Stimulated activated naive CD8-positive, alpha-beta T cell treated with anti-CD3 and anti-CD28 coated beads, Interleukin-15, Interleukin-2, amounts not matched to agents 100 U/mL and 50 U/mL, for 24 hours (primary cell): ENCODE measurements at regions not wholly inside any gene's neighbourhood (a gene's known extent, or its start where the extent isn't known, plus 50 kb on each side); places are given as distances from the start of the nearest gene placed in this dataset.

ENCODE experiments used
- ATAC-seq: fragments of 150-1000 bp; cut with Tn5 transposase; one replicate; pipeline ENCODE4 v1.10.0; 2021
- DNase-seq: peaks from one replicate; pipeline ENCODE4 v3.0.0; 2021

- no peak for DNase-seq
These were observed 407.3 kb downstream of the MATN1 start for GRCh38 chr1:30316056-30316455.

DNA sequence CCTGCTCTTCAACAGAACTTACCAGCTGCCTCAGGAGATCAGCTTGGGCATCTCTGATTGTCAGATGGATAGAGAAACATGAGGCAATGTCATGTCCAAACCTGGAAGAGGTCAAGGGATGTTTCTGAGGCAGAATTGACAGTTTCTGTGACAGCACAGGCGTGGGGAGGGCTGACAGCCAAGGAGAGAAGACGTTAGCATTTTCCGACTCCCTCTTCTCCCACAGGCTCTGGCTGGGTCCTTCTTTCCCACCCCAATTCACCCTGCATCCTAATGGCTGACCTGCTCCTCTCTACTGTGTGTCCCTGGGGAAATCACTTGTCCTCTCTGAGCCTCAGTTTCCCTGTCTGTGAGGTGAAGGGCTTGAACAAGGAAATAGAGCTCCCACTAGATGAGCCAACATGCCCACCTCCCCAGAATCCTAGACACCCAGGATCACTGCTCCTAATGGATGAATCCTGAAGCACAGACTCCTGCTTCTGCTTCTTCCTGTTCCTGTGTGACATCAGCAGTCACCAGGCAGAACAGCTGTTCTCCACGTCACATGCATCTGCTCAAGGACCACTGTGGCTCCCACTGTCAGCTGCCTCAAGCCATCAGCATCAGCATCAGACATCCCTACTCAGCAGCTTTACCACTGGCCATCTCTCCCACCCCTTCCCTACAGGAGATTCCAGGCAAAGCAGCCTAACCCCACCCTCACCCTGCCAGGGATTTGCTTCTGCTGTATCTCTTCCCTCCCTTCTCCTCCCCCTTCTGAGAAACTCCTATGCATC, 408.0 kb downstream of the MATN1 start:
- no peak for ATAC-seq
- no peak for DNase-seq

More at GRCh38 chr1:30316056-30316455, 407.3 kb downstream of the MATN1 start:
- no peak for ATAC-seq

DNA sequence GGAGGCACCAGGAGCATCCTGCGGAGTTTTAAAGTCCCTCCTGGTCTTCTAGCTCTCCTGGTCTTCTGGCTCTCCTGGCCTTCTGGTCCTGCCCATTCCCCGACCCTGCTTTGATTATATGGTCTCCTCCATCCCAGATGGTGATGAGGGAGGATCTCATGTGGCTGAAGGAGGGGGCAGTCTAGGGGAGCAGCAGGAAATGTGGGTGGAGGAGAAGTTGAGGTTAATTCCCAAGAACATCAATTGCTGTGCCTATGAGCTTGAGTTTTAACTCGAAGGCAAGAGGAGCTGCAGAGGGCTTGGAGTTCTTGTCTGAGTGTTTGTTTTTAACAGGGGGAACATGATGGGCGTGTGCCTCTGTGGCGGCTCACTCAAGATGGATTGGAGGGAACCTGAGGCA, 408.8 kb downstream of the MATN1 start:
- ATAC-seq (no peak), DNase-seq (no peak)

DNA sequence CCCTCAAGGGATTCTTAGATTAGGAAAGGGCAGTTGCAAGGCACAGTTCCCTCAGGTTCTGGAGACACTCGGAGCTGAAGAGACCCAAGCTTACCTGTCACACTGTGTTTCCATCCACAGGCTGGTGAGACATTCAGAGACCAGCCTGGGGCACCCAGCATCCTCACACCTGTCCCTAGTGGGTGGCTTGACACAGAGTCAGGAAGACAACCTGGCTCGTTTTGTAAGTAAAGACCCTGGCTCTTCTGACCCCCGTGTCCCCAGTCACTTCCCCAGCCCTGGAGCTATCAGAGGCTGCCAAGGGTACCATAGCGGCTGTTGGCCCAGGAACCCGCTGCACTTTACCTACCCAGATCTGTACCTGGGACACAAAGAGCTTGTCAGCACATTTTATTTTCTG, 409.8 kb downstream of the MATN1 start:
- DNase-seq (no peak), ATAC-seq (no peak)

DNA sequence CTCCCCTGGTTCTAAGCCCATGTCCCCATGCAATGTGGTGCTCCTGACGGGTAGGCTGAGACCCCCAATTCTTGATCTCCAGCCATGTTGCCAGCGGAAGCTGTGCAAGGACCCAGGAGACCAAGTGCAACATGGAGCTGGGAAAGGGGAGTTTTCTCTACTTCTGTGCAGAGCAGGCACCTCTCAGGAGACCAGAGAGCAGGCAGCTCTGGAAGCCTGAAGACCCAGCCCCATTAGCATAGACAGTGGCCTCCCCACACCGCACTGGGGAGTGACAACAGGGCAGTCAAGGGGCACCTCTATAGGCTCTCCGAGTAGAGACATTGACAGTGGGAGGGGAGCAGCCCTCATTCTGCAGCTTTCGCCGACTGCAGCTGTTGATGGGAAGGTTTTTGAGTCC, 410.2 kb downstream of the MATN1 start:
- ATAC-seq (no peak), DNase-seq (no peak)

DNA sequence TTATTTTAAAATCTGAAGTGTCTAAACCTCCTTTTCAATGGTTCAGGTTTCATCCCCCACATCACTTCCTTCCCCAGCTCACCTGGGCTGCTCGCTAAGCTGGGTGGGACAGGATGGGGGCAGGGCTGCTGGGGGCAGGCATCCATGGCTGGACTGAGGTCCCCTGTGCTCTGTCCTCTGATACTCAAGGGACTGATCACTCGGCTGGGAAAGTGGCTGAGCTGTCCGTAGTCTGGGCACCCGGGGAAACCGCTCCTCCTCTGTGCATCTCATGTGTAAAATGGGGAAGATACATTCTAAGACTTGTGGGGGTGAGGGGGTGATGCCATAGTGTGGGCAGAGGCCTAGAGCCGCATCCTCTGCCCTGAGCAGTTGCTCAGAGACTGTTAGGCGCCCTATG, 411.2 kb downstream of the MATN1 start:
- ATAC-seq, result no peak
- no peak for DNase-seq

DNA sequence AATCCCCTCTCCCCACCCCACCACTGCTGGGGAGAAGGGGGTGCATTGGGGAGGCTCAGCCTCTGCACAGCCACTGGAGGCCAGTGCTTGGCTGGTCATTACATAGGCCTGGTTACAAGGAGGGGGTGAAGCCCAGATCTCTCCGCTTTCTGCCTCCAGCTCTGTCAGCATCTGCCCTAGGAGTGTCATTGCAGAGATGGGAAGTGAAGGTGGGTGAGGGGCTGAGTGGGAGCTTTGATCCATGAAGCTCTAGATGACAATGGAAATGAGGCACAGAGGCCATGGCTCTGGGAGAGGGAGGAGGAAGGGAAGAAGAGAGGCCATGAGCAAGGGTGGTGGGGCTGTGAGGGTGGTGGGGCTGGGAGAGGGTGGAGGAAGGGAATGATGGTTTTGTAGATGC, 411.6 kb downstream of the MATN1 start:
- no peak for ATAC-seq
- no peak for DNase-seq

- ATAC-seq, result no peak
- no peak for DNase-seq
These were observed 412.2 kb downstream of the MATN1 start for GRCh38 chr1:30310966-30311742.

DNA sequence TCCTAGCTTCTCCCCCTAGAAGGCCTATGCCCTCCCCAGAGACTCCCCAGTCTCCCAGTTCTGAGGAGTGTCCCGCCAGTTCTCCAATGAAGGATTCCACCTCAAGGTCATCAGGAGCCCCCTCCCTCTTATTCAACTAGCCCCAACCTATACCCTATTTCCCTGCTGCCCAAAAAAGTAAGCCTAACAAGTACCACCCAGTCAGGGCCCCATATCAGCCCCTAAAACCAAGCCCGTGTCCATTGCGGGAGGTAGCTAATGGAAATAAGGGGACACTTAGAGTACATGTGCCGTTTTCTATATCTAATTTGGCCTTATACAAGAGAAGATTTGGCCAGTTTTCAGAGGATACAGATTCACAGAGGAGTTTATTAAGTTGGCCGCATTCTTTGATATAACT, 416.2 kb downstream of the MATN1 start:
- no peak for ATAC-seq
- DNase-seq, result no peak

- DNase-seq (no peak), ATAC-seq (no peak)
These were observed 417.9 kb downstream of the MATN1 start for GRCh38 chr1:30305519-30305918.

DNA sequence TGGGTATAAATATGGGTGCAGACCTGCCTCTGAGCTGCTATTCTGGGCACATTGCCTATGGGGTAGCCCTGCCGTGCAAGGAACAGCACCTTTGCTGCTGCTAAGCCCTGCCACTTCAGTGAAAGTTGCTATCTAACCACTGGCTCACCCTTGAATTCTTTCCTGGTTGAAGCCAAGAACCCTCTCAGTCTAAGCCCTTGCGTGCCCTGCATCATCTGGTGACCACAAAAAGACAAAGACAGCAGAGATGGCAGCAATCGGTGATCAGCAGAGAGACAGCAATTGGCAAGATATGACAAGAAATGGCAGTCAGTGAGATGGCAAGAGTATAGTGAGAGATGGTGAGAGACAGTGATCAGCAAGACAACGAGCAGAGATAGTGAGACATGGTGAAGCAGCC, 418.3 kb downstream of the MATN1 start:
- ATAC-seq (no peak), DNase-seq (no peak)

GRCh38 chr1:30304080-30304479, 419.3 kb downstream of the MATN1 start:
- ATAC-seq (no peak), DNase-seq (no peak)

- DNase-seq, result no peak
- ATAC-seq, result no peak
These were observed 420.0 kb downstream of the MATN1 start for GRCh38 chr1:30303387-30303786.

- ATAC-seq (no peak), DNase-seq (no peak)
These were observed 420.5 kb downstream of the MATN1 start for GRCh38 chr1:30302858-30303257.

DNA sequence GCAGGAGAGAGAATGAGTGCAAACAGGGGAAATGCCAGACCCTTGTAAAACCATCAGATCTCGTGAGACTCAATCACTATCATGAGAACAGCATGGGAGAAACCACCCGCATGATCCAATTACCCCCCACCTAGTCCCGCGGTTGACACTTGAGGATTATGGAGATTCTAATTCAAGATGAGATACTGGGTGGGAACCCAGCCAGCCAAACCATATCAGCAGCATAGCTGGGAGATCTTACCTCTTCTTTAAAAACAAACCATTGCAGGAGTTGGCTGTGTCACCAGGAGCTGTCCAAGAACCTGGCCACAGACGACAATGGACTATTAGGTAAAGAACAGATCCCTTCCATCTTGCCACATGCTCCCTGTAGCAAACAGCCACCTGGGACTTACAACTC, 422.7 kb downstream of the MATN1 start:
- DNase-seq (no peak), ATAC-seq (no peak)

DNA sequence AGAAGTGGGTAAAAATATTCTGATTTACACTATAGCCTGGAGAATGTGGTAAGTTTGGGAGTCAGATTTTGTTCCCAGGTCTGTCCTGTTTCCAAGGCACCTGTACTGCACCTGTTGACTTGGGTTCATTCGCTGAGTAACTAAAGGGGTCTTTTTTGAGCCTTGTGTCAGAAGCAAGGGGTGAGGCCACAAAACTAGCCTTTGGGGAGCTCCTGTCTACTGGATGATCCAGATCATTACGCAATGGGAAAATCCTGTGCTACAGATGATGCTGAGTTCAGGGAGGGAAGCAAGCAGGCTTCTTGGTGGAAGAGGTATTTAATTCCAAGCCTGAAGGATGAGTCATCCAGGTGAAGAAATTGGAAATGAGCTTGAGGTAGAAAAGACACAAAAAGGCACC, 424.0 kb downstream of the MATN1 start:
- ATAC-seq, result no peak

GRCh38 chr1:30295674-30296073, 427.7 kb downstream of the MATN1 start:
- ATAC-seq (no peak), DNase-seq (no peak)

More for the DNA sequence above, 424.0 kb downstream of the MATN1 start:
- no peak for DNase-seq

GRCh38 chr1:30295266-30295665, 428.1 kb downstream of the MATN1 start:
- no peak for DNase-seq

GRCh38 chr1:30294508-30294907, 428.9 kb downstream of the MATN1 start:
- ATAC-seq (no peak), DNase-seq (no peak)

More at GRCh38 chr1:30295266-30295665, 428.1 kb downstream of the MATN1 start:
- no peak for ATAC-seq

- DNase-seq (no peak), ATAC-seq (no peak)
These were observed 430.9 kb downstream of the MATN1 start for GRCh38 chr1:30292451-30292850.

DNA sequence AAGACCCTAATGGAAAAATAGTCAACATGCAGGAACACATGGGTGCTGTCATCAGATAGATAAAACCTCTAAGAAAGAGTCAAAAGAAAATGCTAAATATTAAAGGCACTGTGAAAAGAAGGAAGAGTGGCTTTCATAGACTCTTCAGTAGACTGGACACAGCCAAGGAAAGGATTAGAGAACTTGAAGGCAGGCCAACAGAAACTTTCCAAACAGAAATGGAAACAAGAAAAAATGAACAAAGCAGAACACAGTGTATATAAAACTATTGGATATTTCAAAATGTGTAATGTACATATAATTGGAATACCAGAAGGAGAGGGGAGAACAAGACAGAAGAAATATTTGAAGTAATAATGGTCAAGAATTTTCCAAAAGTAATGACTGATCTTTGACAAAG, 431.9 kb downstream of the MATN1 start:
- no peak for DNase-seq
- no peak for ATAC-seq

DNA sequence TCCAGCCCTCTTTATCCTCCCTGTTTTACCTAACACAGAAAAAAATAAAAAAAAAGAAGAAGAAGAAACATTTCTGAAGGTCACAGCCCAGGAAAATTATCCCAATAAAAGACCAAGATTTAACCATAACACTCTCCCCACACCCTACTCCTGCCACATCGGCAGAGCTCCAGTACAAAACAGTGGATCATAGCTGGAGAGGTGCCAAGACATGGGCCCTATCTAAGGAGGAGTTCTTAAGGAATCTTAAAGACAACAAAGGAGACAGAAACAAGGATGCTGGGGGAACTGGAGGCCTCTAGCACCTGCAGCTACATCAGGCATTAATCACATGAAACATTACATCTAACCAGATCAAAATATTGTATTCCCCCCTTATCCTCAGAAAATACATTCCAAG, 432.8 kb downstream of the MATN1 start:
- ATAC-seq (no peak), DNase-seq (no peak)

- DNase-seq (no peak), ATAC-seq (no peak)
These were observed 435.4 kb downstream of the MATN1 start for GRCh38 chr1:30287976-30288375.
